ENCODE measurements at regions not wholly inside any gene's neighbourhood (a gene's known extent, or its start where the extent isn't known, plus 50 kb on each side); places are given as distances from the start of the nearest gene placed in this dataset.
"Not testable (repeated sequence)": the region's sequence is repeated elsewhere in the genome, so short reads cannot be mapped to it uniquely, and the experiment has no call there.

GRCh38 chr9:86600977-86601376, 246.8 kb upstream of the TUT7 start:
- DNase-seq = no peak

- DNase-seq = no peak
Measured at GRCh38 chr9:86600291-86600690, 246.1 kb upstream of the TUT7 start.

GRCh38 chr9:86599561-86599960, 245.4 kb upstream of the TUT7 start:
- no peak for DNase-seq

DNA sequence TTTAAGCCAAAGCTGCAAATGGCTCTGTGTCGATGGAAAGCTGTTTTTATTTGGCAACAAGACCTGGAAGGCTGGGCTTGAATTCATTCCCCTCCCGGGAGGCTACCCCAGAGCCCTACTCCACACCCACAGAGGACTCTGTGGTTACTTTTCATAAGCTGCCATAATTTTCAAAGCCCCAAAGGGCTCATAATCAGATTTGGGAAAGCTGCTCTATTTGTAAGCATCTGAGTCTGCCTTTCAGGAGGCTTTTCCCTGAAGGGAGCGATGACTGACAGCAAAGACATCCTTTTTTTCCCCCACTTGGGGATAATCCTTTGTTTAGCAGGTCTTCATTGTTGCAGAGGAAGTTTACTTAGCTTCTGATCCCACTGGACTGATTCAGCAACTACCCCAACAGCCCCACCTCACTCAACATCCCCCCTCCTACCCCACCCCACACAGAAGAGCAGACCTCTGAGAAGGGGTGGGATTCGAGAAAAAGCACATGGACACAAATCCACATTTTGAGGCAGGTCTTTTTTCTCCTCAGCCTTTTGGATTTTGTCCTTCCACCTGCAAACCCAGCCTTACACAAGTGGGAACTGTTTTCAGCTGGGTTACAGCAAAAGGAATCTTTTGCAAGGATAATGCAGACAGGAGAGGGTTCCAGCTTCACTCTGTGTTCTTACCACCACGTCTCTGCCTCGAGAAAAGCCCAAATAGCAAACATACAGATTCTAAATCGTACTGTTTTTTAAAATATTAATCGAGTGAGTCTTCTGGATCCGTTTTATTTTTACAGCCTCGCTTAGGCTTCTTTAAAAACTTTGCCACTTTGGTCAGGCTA, 244.4 kb upstream of the TUT7 start:
- DNase-seq = no peak

DNA sequence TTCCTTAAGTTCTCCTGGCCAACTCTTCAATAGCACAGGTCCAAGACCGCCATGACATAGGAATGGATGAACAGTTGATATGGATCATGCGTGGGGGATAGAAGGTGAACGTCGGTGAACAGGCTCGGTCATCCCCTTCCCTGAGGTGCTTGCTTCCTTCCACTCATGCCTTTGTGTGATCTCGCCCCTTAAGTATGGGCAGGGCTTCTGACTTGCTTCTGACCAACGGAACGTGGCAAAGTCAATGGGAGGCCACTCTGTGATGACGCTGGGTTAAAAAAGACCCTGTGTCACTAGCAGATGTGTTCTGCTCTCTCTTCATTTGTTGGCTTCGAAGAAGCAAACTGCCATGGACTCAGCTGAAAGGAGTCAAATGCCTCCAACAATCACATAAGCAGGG, 240.5 kb upstream of the TUT7 start:
- no peak for DNase-seq

DNA sequence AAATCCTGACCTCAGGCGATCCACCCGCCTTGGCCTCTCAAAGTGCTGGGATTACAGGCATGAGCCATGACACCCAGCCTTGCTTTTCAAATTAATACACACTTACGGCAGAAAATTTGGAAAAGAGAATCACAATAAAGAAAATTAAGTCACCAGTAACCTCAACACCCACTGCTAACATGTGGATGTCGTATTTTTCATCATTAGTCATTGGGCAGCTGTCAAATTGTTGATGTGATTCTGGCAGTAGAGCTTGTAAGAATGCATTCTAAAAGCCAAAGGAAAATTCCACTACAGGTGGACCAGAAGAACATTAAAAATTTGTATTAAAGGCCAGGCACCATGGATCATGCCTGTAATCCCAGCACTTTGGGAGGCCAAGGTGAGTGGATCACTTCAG, 237.3 kb upstream of the TUT7 start:
- no peak for DNase-seq

DNA sequence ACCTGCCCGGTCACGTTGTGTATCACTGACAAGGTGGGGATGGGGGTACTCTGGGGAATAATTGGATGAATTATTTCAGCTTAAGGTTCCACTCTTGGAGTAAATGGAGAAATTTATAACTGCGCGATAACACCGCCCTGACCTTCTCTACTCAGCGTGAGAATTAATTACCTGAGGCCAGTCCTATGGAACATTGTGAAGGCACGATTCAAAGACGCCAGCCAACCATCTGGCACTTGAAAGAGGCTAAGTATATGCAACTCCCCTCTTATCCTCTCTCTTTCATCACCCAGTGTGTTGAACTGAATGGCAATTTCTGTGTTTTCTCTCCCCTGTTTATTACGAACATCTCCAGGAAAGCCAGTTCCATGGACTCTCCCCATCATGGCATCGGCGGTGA, 235.5 kb upstream of the TUT7 start:
- no peak for DNase-seq

- DNase-seq = no peak
Measured at GRCh38 chr9:86589273-86589672, 235.1 kb upstream of the TUT7 start.

- DNase-seq = no peak
Measured at GRCh38 chr9:86586144-86586494, 231.9 kb upstream of the TUT7 start.

DNA sequence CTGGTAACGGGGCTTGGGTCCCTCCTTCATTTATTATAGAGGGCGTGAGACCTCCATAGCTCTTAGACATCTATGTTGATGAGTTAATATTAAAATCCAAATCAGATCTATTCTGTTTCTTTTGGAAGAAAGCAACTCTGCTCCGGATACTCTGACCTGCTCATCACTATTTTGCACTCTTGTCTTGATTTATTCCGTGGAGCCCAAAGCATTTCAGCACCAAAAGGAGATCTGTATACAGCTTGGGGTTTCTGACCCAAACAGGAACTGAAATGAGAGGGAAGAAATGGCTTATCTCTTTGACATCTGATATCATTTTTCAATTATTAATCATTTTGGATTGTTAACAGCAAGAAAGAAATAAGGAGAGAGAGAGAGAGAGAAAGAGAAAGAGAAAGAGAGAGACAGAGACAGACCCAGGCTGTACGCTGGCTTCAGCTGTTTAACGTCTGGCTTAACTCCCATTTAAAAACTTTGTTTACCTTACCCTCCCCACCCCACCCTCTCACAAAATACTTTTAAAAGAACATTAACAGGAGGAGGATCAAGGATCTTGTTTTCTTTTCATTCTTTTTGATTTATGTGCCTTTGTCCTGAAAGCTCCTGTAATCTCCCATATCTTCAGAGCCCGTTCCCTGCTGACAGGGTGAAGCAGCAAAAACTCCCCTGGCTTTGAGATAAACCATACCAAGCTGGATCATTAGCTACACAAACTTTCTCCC, 231.4 kb upstream of the TUT7 start:
- no peak for DNase-seq

DNA sequence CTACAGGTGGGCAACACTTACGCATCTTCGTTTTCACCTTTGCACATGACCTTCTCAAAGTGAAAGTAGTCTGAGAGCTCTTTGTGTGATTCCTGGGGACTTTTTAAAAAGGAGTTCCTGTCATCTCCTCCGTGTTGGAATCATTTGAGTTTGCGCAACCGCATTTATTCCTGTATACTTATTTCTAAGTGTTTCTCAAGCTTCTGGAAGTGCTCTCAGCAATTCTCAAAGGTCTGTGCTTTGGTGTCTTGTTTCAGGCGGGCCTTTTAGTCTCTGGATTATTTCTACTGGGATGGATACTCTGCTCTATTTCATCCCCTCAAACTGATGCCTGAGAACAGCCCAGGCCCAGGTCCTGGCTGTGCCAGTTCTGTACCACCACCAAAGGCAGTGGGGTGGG, 226.5 kb upstream of the TUT7 start:
- no peak for DNase-seq

GRCh38 chr9:86578722-86579121, 224.5 kb upstream of the TUT7 start:
- DNase-seq = no peak

DNA sequence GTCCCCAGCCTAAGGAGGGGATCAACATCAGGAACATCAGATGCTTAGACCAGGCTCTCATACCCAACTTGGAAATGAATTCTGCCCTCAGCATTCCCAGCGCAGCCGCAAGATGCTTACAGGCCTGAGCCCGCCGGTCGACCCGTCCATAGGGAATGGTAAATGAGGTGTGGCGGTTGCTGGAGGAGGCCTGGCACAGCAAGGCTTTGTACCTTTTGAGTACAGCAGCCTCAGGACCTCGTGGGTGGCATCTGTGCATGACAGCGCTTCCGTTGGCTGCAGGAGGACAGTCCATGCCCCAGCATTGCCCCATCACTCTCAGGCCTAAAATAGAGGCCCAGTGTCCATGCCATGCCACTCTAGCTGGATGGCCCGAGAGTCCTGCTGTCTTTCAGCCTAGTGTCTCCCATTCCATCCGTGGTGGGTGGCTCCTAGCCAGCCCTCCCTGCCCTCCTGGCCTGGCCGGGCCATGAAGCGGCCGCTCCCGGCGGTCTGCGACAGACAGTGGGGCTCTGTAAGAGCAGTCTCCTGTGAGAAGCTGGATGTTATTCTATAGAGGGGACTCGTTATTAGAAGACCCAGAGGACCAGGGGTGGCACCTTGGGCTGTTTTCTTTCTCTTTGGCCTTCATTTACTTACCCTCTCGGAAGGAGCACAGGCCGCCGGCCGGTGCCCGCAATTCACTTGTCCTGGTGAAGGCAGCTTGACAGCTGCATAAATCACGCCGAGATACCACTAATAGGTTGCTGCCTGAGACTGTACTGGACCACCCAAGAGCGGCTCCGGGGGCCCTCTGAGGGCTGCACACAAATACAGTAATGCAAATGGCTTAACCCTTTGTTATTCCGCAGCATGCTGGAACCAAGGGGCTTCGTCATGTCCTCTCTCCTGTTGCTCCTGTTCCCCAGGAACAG, 223.5 kb upstream of the TUT7 start:
- no peak for DNase-seq

DNA sequence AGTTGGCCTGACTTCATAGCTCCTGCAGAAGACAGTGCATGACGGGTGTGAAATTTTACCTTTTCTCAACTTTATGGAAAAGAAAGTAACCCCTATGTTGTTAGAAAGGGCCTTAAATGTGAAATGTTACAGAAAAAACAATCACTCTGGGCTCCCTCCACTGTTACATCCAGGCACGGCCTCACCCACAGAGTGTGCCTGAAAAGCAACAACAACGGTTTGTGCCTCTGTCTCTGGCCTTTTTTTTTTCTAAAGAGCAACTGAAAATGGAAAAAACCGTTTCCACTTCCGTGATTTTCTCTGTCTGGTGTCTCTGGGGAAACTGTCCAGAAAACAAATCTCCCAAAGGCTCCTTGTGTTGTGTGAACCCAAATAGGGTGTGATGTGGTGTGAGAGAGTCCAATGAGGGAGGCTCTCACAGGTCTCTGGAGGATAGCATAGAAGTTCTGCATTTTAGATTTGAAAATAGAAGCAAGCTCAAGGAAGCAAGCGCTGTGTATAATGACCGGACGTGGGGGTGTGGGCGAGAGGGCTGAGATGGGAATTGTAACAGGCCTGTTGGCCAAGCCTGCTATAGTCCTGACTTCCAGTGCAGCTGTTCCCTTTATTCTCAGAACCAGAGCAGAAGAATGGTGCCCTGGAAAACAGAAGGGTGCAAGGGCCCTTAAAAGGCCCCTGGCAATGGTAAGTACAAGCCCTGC, 221.8 kb upstream of the TUT7 start:
- no peak for DNase-seq

- no peak for DNase-seq
Measured at GRCh38 chr9:86575137-86575536, 220.9 kb upstream of the TUT7 start.

- no peak for DNase-seq
Measured at GRCh38 chr9:86573886-86574285, 219.7 kb upstream of the TUT7 start.

DNA sequence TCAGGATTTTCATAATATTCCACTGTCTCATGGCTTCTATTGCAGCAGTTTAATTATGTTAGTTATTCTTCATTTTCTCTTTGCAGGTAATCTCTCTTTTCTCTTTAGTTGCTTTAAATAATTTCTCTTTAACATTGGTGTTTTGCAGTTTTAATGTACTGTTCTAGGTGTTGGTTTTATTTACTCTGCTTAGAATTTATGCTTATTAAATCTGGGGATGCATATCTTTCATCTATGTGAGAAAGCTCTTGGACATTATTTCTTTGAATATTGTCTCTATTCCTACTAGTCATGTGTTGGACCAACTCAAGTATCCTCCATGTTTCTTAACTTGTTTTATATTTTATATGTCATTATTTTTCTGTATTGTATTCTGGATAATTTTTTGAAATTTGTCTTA, 218.7 kb upstream of the TUT7 start:
- DNase-seq = no peak

GRCh38 chr9:86565603-86566002, 211.4 kb upstream of the TUT7 start:
- DNase-seq = not testable (repeated sequence)

GRCh38 chr9:86563936-86564335, 209.7 kb upstream of the TUT7 start:
- no peak for DNase-seq

- DNase-seq = no peak
Measured at GRCh38 chr9:86563350-86563749, 209.1 kb upstream of the TUT7 start.

GRCh38 chr9:86562691-86563090, 208.5 kb upstream of the TUT7 start:
- DNase-seq = no peak

- DNase-seq = no peak
Measured at GRCh38 chr9:86557918-86558317, 203.7 kb upstream of the TUT7 start.

Measured in amniotic stem cell (primary cell).